HUES6 (cell line): ENCODE measurements at regions not wholly inside any gene's neighbourhood (a gene's known extent, or its start where the extent isn't known, plus 50 kb on each side); places are given as distances from the start of the nearest gene placed in this dataset.

ENCODE experiments used
- H3K27ac ChIP-seq: 2 replicates; pipeline ENCODE4 v1.7.0; 2013; ENCODE audit warnings: low read depth, mild to moderate bottlenecking, low read length, inconsistent platforms
- H3K27me3 ChIP-seq: 2 replicates; pipeline ENCODE4 v1.6.1; 2013; ENCODE audit warnings: low read length; ENCODE audit not compliant: control insufficient read depth, insufficient read depth
- H3K36me3 ChIP-seq: 2 replicates; pipeline ENCODE4 v1.6.1; 2013; ENCODE audit warnings: low read length; ENCODE audit not compliant: control insufficient read depth, insufficient read depth
- H3K4me1 ChIP-seq: 2 replicates; pipeline ENCODE4 v1.6.1; 2013; ENCODE audit warnings: low read length; ENCODE audit not compliant: control insufficient read depth, insufficient read depth
- H3K4me3 ChIP-seq: 2 replicates; pipeline ENCODE4 v1.5.1; 2013; ENCODE audit warnings: low read depth, low read length
- H3K9ac ChIP-seq: one replicate; pipeline ENCODE4 v1.6.1; 2013; ENCODE audit warnings: mild to moderate bottlenecking, low read length
- H3K9me3 ChIP-seq: 2 replicates; pipeline ENCODE4 v1.6.1; 2013; ENCODE audit warnings: low read depth, low read length; ENCODE audit not compliant: control insufficient read depth, insufficient read depth

- Histone ChIP-seq H3K9ac (no peak overlapping the region), H3K9me3 (no peaks in the 10 kb centered on the region), H3K4me3 (no peak overlapping the region), H3K4me1 (peaks cover 15% of the 10 kb centered on the region), H3K27ac (no peak overlapping the region), H3K27me3 (no peaks in the 10 kb centered on the region), H3K36me3 (peaks cover 21% of the 10 kb centered on the region; the same call in 1 of the 2 replicates)
Observed at GRCh38 chr2:188146888-188147287, 144.8 kb upstream of the GULP1 start.

DNA sequence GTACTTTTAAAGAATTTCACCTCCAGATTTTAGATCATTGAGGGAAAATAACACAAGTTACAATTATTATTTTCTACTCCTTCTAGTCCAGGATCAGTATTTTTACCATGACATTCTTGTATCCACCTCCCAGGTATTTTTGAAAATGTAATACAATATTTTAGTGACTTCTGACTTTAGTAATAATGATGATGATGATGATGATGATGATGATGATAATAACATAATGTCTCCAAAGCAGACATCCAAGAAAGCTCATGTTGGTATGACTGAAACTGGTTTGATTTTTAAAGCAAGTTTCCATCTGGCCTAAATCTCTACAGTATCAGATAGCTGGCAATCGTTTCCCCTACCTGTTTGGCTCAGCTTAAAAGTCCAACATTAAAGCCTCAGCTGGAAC, 140.0 kb upstream of the GULP1 start:
- no peak overlapping the region for H3K9ac ChIP-seq
- no peak overlapping the region for H3K27ac ChIP-seq
- H3K4me3 ChIP-seq, result no peak overlapping the region
- no peaks in the 10 kb centered on the region for H3K27me3 ChIP-seq
- no peaks in the 10 kb centered on the region for H3K9me3 ChIP-seq
- H3K36me3 ChIP-seq, result peaks cover 8% of the 10 kb centered on the region; the same call in 1 of the 2 replicates
- peaks cover 7% of the 10 kb centered on the region; the same call in 1 of the 2 replicates for H3K4me1 ChIP-seq

DNA sequence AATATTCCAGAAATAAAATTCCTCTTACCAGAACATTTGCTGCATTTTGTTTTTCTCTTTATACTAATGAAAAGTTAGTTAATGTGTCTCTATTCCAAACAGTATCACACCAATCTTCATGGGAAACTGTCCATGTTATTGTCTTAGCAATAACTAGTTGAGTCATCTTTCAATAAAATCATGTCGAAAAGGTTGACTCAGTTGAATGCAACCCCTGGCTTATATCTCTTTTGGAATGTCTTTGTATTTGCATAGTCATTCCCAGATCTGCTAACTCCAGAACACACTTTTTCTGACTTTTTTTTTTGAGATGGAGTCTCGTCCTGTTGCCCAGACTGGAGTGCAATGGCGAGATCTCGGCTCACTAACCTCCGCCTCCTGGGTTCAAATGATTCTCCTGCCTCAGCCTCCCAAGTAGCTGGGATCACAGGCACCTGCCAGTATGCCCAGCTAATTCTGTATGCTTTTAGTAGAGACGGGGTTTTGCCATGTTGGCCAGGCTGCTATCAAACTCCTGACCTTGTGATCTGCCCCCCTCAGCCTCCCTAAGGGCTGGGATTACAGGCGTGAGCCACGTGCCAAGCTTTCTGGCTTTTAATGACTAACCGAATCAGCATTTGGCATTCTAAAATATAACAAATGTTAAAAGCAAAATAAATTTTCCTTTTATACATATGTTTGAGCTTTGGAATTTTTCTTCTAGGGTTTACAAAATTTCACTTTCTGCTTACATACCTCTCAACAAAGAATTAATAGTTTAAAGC, 133.2 kb upstream of the GULP1 start:
- H3K9ac ChIP-seq, result no peak overlapping the region
- no peaks in the 10 kb centered on the region; the same call in 1 of the 2 replicates for H3K4me1 ChIP-seq
- no peaks in the 10 kb centered on the region; the same call in 1 of the 2 replicates for H3K9me3 ChIP-seq
- no peak overlapping the region for H3K4me3 ChIP-seq
- H3K27ac ChIP-seq, result no peak overlapping the region
- H3K27me3 ChIP-seq, result no peaks in the 10 kb centered on the region
- H3K36me3 ChIP-seq, result peaks cover 52% of the 10 kb centered on the region; the same call in 1 of the 2 replicates

DNA sequence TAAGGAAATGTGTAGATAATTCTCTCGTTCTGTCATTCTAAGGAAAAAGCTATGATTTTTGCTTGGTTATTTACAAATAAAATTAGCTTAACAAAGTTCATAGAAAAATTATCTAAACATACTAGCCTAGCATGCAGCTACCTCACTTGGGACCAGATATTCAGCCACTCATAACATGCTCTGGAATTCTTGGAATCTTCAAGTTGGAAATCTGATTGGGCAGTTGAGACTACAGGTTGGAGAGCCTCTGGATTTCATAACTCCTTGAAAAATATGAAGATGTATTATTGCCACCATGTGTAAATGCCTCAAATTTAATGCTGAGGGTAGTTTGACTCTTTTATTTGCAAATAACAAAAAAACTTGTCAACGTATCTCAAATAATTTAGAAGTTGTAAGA, 132.2 kb upstream of the GULP1 start:
- Histone ChIP-seq H3K9me3 (no peaks in the 10 kb centered on the region; the same call in 1 of the 2 replicates), H3K36me3 (peaks cover 54% of the 10 kb centered on the region; the same call in 1 of the 2 replicates), H3K27ac (no peak overlapping the region), H3K27me3 (no peaks in the 10 kb centered on the region), H3K9ac (no peak overlapping the region), H3K4me1 (no peaks in the 10 kb centered on the region; the same call in 1 of the 2 replicates), H3K4me3 (no peak overlapping the region; the same call in 1 of the 2 replicates)

- Histone ChIP-seq H3K27ac (no peak overlapping the region), H3K4me3 (no peak overlapping the region), H3K27me3 (no peaks in the 10 kb centered on the region), H3K4me1 (peaks cover 23% of the 10 kb centered on the region), H3K9me3 (peaks cover 4% of the 10 kb centered on the region), H3K36me3 (no peaks in the 10 kb centered on the region), H3K9ac (no peak overlapping the region)
Observed at GRCh38 chr2:188170356-188170755, 121.3 kb upstream of the GULP1 start.

- H3K9me3 ChIP-seq, result peaks cover 4% of the 10 kb centered on the region
- no peak overlapping the region for H3K9ac ChIP-seq
- no peak overlapping the region for H3K4me3 ChIP-seq
- H3K4me1 ChIP-seq, result peaks cover 17% of the 10 kb centered on the region
- H3K27me3 ChIP-seq, result no peaks in the 10 kb centered on the region
- no peak overlapping the region for H3K27ac ChIP-seq
- H3K36me3 ChIP-seq, result no peaks in the 10 kb centered on the region
Observed at GRCh38 chr2:188176620-188177019, 115.1 kb upstream of the GULP1 start.

GRCh38 chr2:188181067-188181838, 110.4 kb upstream of the GULP1 start:
- H3K9ac ChIP-seq, result no peak overlapping the region
- no peaks in the 10 kb centered on the region for H3K36me3 ChIP-seq
- peaks cover 21% of the 10 kb centered on the region for H3K4me1 ChIP-seq
- no peaks in the 10 kb centered on the region for H3K27me3 ChIP-seq
- H3K9me3 ChIP-seq, result peaks cover 4% of the 10 kb centered on the region; the same call in 1 of the 2 replicates
- H3K27ac ChIP-seq, result no peak overlapping the region; the same call in 1 of the 2 replicates
- no peak overlapping the region for H3K4me3 ChIP-seq

GRCh38 chr2:188181884-188182283, 109.8 kb upstream of the GULP1 start:
- H3K4me1 ChIP-seq, result peaks cover 21% of the 10 kb centered on the region

DNA sequence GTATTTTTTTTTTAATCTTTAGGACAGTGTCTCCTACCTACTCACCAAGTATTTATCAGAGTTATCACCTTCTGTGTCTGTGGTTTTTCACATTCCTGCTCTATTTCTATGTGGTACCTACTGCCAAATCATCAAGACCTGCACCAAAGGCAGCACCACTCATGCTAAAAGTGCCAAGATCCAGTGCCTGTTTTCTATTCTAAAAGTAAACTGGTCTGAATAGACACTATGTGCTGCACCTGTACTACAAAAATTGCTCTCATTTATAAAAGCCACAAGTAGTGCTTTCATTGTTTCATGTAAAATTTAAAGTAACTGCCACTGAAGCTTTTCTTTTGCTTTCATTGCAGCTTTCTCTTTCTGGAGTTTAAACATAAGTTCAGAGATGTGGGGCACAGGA, 103.9 kb upstream of the GULP1 start:
- no peaks in the 10 kb centered on the region for H3K27me3 ChIP-seq

More at GRCh38 chr2:188181884-188182283, 109.8 kb upstream of the GULP1 start:
- Histone ChIP-seq H3K4me3 (no peak overlapping the region), H3K36me3 (no peaks in the 10 kb centered on the region), H3K27me3 (no peaks in the 10 kb centered on the region), H3K9ac (no peak overlapping the region), H3K27ac (0 out of 2 replicates have a peak overlapping the region, but pooled peaks have one; percentile 3), H3K9me3 (peaks cover 4% of the 10 kb centered on the region; the same call in 1 of the 2 replicates)

DNA sequence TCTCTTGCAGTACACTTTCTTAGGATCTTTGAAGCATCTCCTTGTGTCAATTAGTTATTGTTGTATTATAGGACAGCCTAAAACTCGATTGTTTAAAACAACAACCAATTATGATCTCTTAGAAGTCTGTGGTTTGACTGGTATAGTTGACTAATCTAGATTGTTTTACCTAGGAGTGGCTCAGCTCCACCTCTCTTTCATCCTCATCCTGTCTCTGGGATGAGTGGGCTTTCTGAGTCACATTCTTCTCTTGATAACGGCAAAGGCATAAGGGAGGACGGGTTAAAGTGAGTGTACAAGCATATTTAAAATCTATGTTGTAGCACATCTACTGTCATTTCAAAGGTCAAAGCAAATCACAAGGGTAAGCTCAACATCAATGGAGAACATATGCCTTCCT, 102.3 kb upstream of the GULP1 start:
- Histone ChIP-seq H3K27ac (no peak overlapping the region), H3K27me3 (no peaks in the 10 kb centered on the region), H3K4me1 (no peaks in the 10 kb centered on the region), H3K9ac (no peak overlapping the region), H3K36me3 (no peaks in the 10 kb centered on the region), H3K4me3 (no peak overlapping the region), H3K9me3 (peaks cover 1% of the 10 kb centered on the region; the same call in 1 of the 2 replicates)

More for the DNA sequence above, 103.9 kb upstream of the GULP1 start:
- no peaks in the 10 kb centered on the region for H3K36me3 ChIP-seq
- no peaks in the 10 kb centered on the region for H3K4me1 ChIP-seq
- H3K4me3 ChIP-seq, result no peak overlapping the region
- no peak overlapping the region for H3K27ac ChIP-seq
- peaks cover 4% of the 10 kb centered on the region; the same call in 1 of the 2 replicates for H3K9me3 ChIP-seq
- H3K9ac ChIP-seq, result no peak overlapping the region

GRCh38 chr2:188193230-188193629, 98.4 kb upstream of the GULP1 start:
- Histone ChIP-seq H3K36me3 (no peaks in the 10 kb centered on the region), H3K4me3 (no peak overlapping the region), H3K27ac (no peak overlapping the region), H3K4me1 (peaks cover 7% of the 10 kb centered on the region), H3K27me3 (no peaks in the 10 kb centered on the region), H3K9ac (no peak overlapping the region), H3K9me3 (no peaks in the 10 kb centered on the region)
